22Rv1 (cell line): ENCODE measurements at regions not wholly inside any gene's neighbourhood (a gene's known extent, or its start where the extent isn't known, plus 50 kb on each side); places are given as distances from the start of the nearest gene placed in this dataset.

Experiments
- H3K27ac ChIP-seq: fragments of 450-650 bp; 2 replicates; pipeline ENCODE4 v1.5.1; 2017
- ZFX ChIP-seq: fragments of 450-650 bp; IDR thresholded peaks from 2 replicates; pipeline ENCODE4 v1.6.1; 2017; ENCODE audit warnings: antibody characterized with exemption, borderline replicate concordance
- TF ChIP-seq, protein P1 (sequence below): fragments of 450-650 bp; IDR thresholded peaks from 2 replicates; pipeline ENCODE4 v1.5.1; 2017; ENCODE audit warnings: mild to moderate bottlenecking

DNA sequence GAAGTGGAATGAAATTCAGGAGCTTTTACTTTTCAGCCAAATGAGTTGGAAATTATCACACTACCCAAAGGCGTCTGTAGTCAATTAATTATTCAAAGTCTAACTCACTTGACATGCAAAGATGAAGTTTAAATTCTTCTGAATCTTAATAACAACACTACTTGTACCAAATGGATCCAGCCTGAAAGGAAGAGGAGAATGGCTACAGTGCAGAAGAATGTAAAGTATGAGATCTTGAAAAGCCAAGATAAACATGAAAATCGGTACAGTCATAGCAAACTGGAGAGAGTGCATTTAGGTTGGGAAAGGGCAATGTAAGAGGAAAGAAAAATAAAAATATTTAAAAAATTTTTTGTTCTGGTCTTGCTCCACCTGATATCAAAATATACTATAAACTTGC, 195.5 kb downstream of the SIM1 start:
- no peak overlapping the region for H3K27ac ChIP-seq
- TF ChIP-seq ZFX = no peak
- TF ChIP-seq, protein P1, sequence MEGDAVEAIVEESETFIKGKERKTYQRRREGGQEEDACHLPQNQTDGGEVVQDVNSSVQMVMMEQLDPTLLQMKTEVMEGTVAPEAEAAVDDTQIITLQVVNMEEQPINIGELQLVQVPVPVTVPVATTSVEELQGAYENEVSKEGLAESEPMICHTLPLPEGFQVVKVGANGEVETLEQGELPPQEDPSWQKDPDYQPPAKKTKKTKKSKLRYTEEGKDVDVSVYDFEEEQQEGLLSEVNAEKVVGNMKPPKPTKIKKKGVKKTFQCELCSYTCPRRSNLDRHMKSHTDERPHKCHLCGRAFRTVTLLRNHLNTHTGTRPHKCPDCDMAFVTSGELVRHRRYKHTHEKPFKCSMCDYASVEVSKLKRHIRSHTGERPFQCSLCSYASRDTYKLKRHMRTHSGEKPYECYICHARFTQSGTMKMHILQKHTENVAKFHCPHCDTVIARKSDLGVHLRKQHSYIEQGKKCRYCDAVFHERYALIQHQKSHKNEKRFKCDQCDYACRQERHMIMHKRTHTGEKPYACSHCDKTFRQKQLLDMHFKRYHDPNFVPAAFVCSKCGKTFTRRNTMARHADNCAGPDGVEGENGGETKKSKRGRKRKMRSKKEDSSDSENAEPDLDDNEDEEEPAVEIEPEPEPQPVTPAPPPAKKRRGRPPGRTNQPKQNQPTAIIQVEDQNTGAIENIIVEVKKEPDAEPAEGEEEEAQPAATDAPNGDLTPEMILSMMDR = no peak

GRCh38 chr6:100268326-100268725, 196.4 kb downstream of the SIM1 start:
- no peak for TF ChIP-seq ZFX
- TF ChIP-seq, protein P1 = no peak
- no peak overlapping the region for H3K27ac ChIP-seq

- no peak for TF ChIP-seq ZFX
- TF ChIP-seq, protein P1 = no peak
- H3K27ac ChIP-seq = no peak overlapping the region
These were observed 197.0 kb downstream of the SIM1 start for GRCh38 chr6:100267721-100268123.

DNA sequence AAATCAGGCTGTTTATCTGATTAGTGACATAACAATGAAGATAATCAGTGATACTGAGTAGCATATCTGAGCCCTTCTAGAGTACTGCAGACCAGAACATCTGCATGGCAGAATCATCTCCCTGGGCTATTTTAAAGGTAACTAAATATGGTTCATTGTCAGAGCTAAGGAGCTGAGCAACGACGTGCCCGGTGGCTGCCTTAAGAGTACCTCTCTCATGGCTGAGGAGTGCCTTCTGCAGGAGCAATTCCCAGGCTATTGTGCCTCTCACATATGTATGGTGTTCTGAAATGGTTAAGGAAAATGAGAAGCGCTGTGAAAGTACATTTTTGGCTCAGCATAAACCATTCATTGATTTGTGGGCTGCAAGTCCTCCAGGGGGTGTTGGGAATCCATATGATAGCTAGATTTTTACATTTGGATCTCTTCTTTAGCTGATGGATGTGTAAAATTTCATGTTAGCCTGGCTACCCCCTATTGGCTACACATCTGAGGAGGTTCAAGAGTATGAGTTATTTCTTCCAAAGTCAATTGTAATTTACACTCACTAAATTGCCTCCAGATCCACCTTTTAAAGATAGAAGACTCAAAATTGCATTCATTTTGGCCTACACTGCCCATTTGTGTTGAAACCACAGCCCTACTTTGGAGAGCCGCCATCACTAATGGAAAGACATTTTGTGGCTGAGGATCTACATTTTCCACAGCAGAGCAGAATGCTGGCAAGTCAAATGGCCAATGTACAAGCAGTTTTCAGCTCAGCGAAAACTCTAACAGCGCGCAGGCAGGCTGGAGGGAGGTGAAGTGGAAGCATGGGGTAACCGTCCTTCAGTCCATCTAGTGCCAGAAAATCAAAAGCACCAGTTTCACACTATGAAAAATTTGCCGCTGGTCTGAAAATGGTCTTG, 198.0 kb downstream of the SIM1 start:
- TF ChIP-seq, protein P1 = no peak
- TF ChIP-seq ZFX = no peak
- no peak overlapping the region for H3K27ac ChIP-seq

GRCh38 chr6:100262086-100262485, 202.6 kb downstream of the SIM1 start:
- H3K27ac ChIP-seq = no peak overlapping the region
- TF ChIP-seq, protein P1 = no peak
- TF ChIP-seq ZFX = no peak

GRCh38 chr6:100261486-100261885, 203.2 kb downstream of the SIM1 start:
- TF ChIP-seq, protein P1 = no peak
- no peak for TF ChIP-seq ZFX
- H3K27ac ChIP-seq = no peak overlapping the region

- no peak for TF ChIP-seq ZFX
- TF ChIP-seq, protein P1 = no peak
- no peak overlapping the region for H3K27ac ChIP-seq
These were observed 204.1 kb downstream of the SIM1 start for GRCh38 chr6:100260584-100260983.
